ENCODE measurements at regions not wholly inside any gene's neighbourhood (a gene's known extent, or its start where the extent isn't known, plus 50 kb on each side); places are given as distances from the start of the nearest gene placed in this dataset.

DNA sequence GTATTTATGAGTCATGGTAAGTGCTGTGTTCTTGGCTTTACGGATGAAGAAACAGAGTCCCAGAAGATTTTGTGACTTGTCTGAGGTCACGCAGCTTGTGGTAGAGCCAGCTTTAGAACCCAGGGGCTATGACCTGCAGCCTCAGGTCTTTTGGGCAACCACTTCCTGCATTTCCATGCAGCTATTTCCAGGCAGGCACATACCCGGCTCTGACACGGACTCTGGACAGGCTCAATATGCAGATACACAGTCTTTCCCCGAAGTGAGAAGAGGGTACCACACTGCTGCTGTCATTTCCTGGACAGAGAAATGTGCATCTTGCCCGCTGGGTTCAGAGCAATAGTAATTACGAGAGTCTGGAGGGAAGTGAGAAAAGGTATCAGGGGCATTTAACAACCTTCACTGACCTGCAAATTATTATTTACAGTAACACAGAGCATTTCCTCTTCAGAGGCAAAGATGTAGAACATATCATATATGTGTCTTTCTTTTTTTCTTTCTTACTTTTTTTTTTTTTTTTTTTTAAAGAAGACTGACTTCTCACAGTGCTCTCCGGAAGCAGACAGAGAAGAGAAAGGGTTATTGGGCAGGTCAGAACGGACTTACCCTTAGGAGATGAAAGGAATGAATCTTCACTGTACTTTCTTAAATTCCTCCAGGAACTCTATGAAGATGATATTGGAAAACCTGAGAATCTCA is 185.1 kb downstream of the CLIC5 start:
- TF ChIP-seq, protein P1, sequence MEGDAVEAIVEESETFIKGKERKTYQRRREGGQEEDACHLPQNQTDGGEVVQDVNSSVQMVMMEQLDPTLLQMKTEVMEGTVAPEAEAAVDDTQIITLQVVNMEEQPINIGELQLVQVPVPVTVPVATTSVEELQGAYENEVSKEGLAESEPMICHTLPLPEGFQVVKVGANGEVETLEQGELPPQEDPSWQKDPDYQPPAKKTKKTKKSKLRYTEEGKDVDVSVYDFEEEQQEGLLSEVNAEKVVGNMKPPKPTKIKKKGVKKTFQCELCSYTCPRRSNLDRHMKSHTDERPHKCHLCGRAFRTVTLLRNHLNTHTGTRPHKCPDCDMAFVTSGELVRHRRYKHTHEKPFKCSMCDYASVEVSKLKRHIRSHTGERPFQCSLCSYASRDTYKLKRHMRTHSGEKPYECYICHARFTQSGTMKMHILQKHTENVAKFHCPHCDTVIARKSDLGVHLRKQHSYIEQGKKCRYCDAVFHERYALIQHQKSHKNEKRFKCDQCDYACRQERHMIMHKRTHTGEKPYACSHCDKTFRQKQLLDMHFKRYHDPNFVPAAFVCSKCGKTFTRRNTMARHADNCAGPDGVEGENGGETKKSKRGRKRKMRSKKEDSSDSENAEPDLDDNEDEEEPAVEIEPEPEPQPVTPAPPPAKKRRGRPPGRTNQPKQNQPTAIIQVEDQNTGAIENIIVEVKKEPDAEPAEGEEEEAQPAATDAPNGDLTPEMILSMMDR (IDR thresholded peaks at IDR 0.05 in 4 of 5, conservative IDR thresholded peaks at IDR 0.05 in 1 of 5) = no peak
- no peak for TF ChIP-seq POLR2A (IDR thresholded peaks at IDR 0.05)
